Activated CD4-positive, alpha-beta memory T cell treated with anti-CD3 and anti-CD28 coated beads, Interleukin-2, amount 10 ng/mL, durations not matched to agents 7 days and 5 days (primary cell): ENCODE measurements at regions not wholly inside any gene's neighbourhood (a gene's known extent, or its start where the extent isn't known, plus 50 kb on each side); places are given as distances from the start of the nearest gene placed in this dataset.

ENCODE experiments used
- CTCF ChIA-PET: fragments of 350-600 bp; sonication (Branson Sonifier 250); formaldehyde crosslinking; loops from one replicate; lab custom pipeline; 2021; ENCODE audit warnings: antibody characterized with exemption, inconsistent platforms; lab: Charles Lee
- POLR2A ChIA-PET: fragments of 350-600 bp; sonication (Branson Sonifier 250); formaldehyde crosslinking; loops from one replicate; lab custom pipeline; 2021; ENCODE audit warnings: antibody characterized with exemption; lab: Charles Lee
- DNase-seq: peaks from one replicate; pipeline ENCODE4 v3.0.0-alpha.2; 2020
- H3K27ac Mint-ChIP-seq: one replicate; pipeline ENCODE4 v1.8.0; 2021; ENCODE audit warnings: mild to moderate bottlenecking, mixed read lengths
- H3K27me3 Mint-ChIP-seq: one replicate; pipeline ENCODE4 v1.8.0; 2021; ENCODE audit warnings: mixed read lengths
- H3K36me3 Mint-ChIP-seq: one replicate; pipeline ENCODE4 v1.8.0; 2021; ENCODE audit warnings: low read depth, mixed read lengths
- H3K4me1 Mint-ChIP-seq: one replicate; pipeline ENCODE4 v1.8.0; 2021; ENCODE audit warnings: mixed read lengths
- H3K4me3 Mint-ChIP-seq: one replicate; pipeline ENCODE4 v1.8.0; 2021; ENCODE audit warnings: mild to moderate bottlenecking, mixed read lengths
- H3K9me3 Mint-ChIP-seq: one replicate; pipeline ENCODE4 v1.8.0; 2021; ENCODE audit warnings: mixed read lengths

DNA sequence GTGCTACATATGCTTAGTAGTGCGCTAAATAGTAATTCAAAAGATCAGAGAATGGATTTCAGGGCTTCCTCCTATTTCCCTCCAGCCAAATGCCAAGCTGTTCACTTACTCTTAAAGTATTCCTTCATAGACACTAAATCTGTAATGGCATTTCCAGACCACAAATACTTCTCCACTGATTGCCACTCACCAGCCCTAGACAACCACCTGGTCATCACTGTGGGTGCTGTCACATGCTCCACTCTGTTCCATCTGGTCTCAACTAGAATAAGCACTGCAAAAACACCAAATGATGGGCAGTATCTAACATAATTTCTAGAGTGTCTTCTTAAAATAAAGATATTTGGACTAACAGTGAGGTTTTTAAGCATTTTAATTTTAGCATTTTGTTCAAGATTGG is 341.3 kb downstream of the AASDHPPT start:
- DNase-seq = no peak
- H3K27ac Mint-ChIP-seq = no peak overlapping the region
- H3K9me3 Mint-ChIP-seq = no peaks in the 10 kb centered on the region
- ChIA-PET POLR2A (no interaction called here), CTCF (no interaction called here)
- H3K4me3 Mint-ChIP-seq = no peak overlapping the region
- no peaks in the 10 kb centered on the region for H3K36me3 Mint-ChIP-seq
- H3K27me3 Mint-ChIP-seq = no peaks in the 10 kb centered on the region
- no peaks in the 10 kb centered on the region for H3K4me1 Mint-ChIP-seq

DNA sequence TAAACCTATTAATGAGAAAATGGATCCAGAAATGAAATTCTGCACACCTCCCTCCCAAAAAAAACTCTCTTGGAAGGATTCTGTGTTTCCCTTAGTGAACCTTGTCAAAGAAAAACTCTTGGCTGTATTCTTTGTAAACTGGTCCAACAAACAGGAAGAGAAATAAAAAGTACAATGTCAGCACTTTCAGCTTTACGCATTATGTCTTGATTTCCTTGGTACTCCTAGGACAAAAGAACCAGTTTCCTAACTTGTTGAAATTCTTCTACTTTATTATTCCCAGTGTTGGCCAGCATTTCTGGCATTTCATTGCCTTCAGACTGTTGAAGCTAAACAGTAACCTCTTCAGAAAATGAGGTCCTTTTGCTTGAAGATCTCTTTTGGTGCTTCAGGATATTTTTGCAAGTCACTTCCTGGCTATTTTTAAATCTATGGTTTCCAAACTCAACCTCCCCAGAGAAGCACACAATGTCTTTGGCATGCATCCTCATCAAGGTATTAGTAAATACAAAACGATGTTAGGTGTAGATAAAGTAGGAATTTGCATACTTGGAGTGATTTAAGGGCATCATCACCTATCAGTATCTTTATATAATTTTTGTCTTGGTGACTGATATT is 342.7 kb downstream of the AASDHPPT start:
- POLR2A ChIA-PET = no interaction called here
- no peak for DNase-seq
- H3K27ac Mint-ChIP-seq = no peak overlapping the region
- no peaks in the 10 kb centered on the region for H3K4me1 Mint-ChIP-seq
- H3K9me3 Mint-ChIP-seq = no peaks in the 10 kb centered on the region
- H3K4me3 Mint-ChIP-seq = no peak overlapping the region
- no peaks in the 10 kb centered on the region for H3K27me3 Mint-ChIP-seq
- H3K36me3 Mint-ChIP-seq = no peaks in the 10 kb centered on the region
- CTCF ChIA-PET = no interaction called here

DNA sequence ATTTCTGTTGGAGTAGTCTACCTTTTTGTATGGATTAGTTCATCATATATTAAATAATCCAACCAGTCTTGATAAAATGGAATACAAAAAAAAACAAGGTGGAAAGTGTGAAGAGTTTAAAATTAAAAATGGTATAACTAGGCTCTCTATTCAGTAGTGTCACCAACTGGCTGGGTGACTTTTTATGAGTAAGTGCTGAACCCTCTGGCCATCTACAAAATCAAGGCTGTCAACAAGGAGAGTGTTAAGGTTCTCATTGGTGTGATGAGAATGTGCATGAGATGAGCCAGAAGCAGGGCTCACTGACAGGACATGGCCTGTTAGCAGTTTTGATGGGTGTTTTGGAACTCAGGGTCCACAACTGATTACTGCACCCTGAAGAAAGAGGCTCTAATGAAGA is 343.2 kb downstream of the AASDHPPT start:
- H3K27me3 Mint-ChIP-seq = no peaks in the 10 kb centered on the region

DNA sequence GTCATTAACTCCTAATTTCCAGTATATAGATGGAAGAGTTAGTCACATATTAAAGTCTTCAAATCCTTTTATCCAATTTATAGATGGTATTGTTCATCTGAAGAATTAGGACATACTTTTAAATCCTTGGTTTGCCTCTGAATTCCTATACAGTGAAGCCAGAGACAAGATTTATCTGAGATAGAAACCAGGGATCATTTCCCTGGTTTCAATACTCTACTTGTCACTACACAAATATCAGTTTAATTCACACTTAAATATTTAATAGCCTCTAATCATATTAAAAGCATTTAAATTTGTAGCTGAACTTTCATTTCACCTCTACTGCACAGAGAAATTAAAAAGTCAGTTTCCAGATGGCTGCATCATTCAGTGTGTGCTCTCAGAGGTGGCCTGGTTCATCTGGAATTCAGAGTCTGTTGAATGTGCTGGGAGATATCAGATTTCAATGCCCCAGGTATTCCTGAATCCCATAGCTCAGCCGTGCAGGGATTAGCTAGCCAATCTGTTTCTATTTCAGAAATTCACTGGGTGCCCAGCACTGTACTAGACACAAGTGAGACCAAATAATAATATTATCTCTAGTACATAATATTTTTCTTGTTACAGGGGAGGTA is 344.3 kb downstream of the AASDHPPT start:
- no peak for DNase-seq
- H3K27me3 Mint-ChIP-seq = no peaks in the 10 kb centered on the region
- H3K9me3 Mint-ChIP-seq = no peaks in the 10 kb centered on the region
- ChIA-PET CTCF (no interaction called here), POLR2A (no interaction called here)
- no peak overlapping the region for H3K4me3 Mint-ChIP-seq
- H3K27ac Mint-ChIP-seq = no peak overlapping the region
- H3K4me1 Mint-ChIP-seq = no peaks in the 10 kb centered on the region
- H3K36me3 Mint-ChIP-seq = no peaks in the 10 kb centered on the region

More for the DNA sequence above, 343.2 kb downstream of the AASDHPPT start:
- H3K27ac Mint-ChIP-seq = no peak overlapping the region
- CTCF ChIA-PET = no interaction called here
- no peaks in the 10 kb centered on the region for H3K36me3 Mint-ChIP-seq
- no peak for DNase-seq
- no peak overlapping the region for H3K4me3 Mint-ChIP-seq
- POLR2A ChIA-PET = no interaction called here
- no peaks in the 10 kb centered on the region for H3K4me1 Mint-ChIP-seq
- no peaks in the 10 kb centered on the region for H3K9me3 Mint-ChIP-seq

DNA sequence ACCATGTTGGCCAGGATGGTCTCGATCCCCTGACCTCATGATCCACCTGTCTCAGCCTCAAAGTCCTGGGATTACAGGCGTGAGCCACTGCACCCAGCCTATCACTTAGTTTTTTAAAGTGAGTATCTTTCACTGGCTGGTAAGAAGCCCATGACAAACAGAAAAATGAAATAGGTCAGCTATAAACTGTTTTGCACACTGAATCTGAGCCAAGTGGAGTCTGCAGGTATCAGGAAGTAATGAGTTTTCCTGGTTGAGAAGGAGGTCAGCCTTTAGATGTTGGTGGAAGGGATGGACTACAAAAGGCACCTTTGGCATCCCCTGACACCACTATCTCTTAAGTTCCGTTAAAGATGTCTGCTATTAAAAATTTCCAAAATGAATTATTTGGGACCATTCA is 345.1 kb downstream of the AASDHPPT start:
- Mint-ChIP-seq H3K4me1 (no peaks in the 10 kb centered on the region), H3K36me3 (no peaks in the 10 kb centered on the region), H3K9me3 (no peaks in the 10 kb centered on the region), H3K27ac (no peak overlapping the region), H3K27me3 (no peaks in the 10 kb centered on the region), H3K4me3 (no peak overlapping the region)
- ChIA-PET POLR2A (no interaction called here), CTCF (no interaction called here)
- DNase-seq = no peak

DNA sequence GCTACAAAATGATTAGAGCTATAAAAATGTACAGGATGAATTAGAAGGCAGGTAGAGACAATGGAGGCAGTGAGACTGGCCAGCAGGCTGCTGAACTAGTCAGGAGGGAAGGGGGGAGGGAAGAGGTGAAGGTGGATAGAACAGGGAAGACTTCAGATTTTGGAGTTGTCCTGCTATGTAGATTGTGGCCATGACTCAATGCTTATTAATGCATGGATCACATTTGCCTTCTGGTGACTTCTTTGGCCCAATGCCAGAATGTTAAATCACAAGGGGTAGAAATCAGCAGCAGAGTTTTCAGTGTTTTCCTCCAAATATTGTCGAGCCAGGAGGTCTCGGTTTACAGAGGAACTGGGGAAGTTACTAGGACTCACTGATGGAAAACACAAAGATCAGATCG is 346.6 kb downstream of the AASDHPPT start:
- H3K36me3 Mint-ChIP-seq = no peaks in the 10 kb centered on the region
- POLR2A ChIA-PET = no interaction called here
- H3K27me3 Mint-ChIP-seq = no peaks in the 10 kb centered on the region
- no peak overlapping the region for H3K4me3 Mint-ChIP-seq
- no peaks in the 10 kb centered on the region for H3K9me3 Mint-ChIP-seq
- no peak for DNase-seq
- H3K4me1 Mint-ChIP-seq = no peaks in the 10 kb centered on the region
- no peak overlapping the region for H3K27ac Mint-ChIP-seq
- CTCF ChIA-PET = interaction anchor here (0.6 kb wide), 1 partner anchor 69 kb away, joined by 5 read pairs; no protein-coding TSS in a partner anchor

DNA sequence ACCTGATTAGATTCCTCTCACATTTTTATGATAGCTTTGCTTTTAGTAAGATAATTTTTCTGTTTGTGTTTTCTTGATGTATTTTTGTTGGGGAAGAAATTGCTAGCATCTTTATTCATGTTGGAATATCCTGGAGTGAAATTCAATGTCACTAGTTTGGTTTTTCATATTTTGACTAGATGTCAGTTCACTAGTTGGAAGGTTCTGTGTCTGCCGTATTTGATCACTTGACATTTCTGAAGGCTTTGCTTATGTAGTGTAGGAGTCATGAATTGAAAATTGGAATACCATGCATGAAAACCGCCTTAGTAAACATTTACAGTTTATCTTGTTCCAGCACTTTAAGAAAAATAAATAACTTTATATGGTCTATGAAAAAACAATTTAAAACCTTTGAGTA is 348.4 kb downstream of the AASDHPPT start:
- Mint-ChIP-seq H3K27ac (no peak overlapping the region), H3K9me3 (no peaks in the 10 kb centered on the region), H3K4me3 (no peak overlapping the region), H3K4me1 (no peaks in the 10 kb centered on the region), H3K36me3 (no peaks in the 10 kb centered on the region), H3K27me3 (no peaks in the 10 kb centered on the region)
- no peak for DNase-seq
- POLR2A ChIA-PET = no interaction called here
- CTCF ChIA-PET = no interaction called here

DNA sequence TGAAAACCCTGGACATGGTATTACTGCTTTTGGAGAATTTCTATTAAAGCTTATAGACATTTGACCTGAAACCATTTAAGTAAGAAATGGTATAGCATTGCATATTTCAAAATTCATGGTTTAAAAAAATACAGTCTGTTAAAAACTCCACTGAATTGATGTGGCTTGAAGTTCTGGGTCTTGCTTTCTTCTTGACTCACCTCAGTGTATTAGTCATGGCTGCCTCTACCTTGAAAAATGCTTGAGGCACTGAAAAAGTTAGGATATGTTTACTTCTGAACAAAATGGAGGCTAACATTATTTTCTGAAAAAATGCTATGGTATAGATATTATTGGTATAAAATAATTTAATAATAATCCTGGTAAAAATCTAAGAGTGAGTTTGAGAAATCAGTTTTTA is 349.2 kb downstream of the AASDHPPT start:
- ChIA-PET POLR2A (no interaction called here), CTCF (no interaction called here)
- H3K4me1 Mint-ChIP-seq = no peaks in the 10 kb centered on the region
- no peak overlapping the region for H3K4me3 Mint-ChIP-seq
- H3K36me3 Mint-ChIP-seq = no peaks in the 10 kb centered on the region
- H3K27ac Mint-ChIP-seq = no peak overlapping the region
- DNase-seq = no peak
- H3K9me3 Mint-ChIP-seq = no peaks in the 10 kb centered on the region
- H3K27me3 Mint-ChIP-seq = no peaks in the 10 kb centered on the region

DNA sequence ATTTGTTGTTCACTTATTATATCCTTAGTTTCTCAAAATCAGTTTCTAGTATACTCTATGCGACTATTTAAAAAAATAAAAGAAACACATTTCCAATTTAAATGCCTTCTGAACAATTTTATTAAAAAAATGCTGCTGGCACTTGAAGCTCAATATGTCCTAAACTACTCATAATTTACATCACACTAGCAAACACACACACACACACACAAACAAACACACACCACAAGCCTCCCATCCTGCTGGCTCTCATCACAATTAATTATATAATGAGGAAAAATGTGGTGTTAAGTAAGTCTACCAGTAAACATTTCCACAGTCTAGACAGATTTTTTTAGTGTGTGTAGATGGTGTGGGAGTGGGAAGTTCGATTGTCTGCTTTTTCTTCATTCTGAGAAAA is 350.3 kb downstream of the AASDHPPT start:
- H3K9me3 Mint-ChIP-seq = no peaks in the 10 kb centered on the region
- H3K4me3 Mint-ChIP-seq = no peak overlapping the region
- H3K4me1 Mint-ChIP-seq = no peaks in the 10 kb centered on the region
- H3K27me3 Mint-ChIP-seq = no peaks in the 10 kb centered on the region
- H3K27ac Mint-ChIP-seq = no peak overlapping the region
- no peak for DNase-seq
- ChIA-PET CTCF (no interaction called here), POLR2A (no interaction called here)
- no peaks in the 10 kb centered on the region for H3K36me3 Mint-ChIP-seq

DNA sequence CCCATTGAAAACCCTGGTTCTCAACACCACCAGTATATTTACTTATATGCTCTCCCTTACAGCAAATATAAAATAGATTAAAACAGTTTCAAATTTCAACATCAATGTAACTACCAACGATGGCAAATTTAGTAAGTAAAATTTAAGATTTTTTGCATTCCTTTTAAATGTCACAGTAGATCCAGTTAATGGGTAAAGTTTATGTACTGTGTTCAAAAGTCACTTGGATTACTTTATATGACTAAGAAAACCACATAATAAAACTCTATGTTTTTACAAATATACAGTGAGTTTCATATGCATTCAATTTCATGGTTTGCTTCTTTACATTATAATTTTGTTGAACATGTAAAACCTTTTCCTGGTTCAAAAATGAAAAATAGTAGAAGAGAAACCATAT is 364.6 kb downstream of the AASDHPPT start:
- no peak overlapping the region for H3K27ac Mint-ChIP-seq
- POLR2A ChIA-PET = no interaction called here
- H3K4me3 Mint-ChIP-seq = no peak overlapping the region

DNA sequence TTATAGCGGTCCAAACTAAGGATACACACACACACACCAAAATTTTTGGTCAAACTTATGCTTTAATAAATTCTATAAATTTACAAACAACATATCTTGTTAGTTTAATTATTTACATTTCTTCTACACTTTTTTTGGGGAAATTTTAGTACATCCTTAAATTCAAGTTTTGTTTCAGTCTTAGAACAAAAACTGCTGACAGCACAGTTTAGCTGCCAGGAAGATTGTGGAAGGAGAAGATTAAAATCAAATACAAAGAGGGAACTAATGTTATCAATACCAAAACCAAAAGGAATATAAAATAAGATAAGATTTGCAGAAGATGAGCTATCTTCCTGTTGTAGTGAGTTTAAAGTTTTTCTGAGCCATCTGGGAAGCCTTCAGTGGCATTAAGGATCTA is 368.8 kb downstream of the AASDHPPT start:
- no peaks in the 10 kb centered on the region for H3K4me1 Mint-ChIP-seq
- H3K9me3 Mint-ChIP-seq = peaks cover 9% of the 10 kb centered on the region
- CTCF ChIA-PET = no interaction called here
- H3K36me3 Mint-ChIP-seq = no peaks in the 10 kb centered on the region
- no peak overlapping the region for H3K27ac Mint-ChIP-seq
- POLR2A ChIA-PET = no interaction called here
- DNase-seq = no peak
- H3K4me3 Mint-ChIP-seq = no peak overlapping the region
- H3K27me3 Mint-ChIP-seq = no peaks in the 10 kb centered on the region

More for the DNA sequence above, 364.6 kb downstream of the AASDHPPT start:
- no peaks in the 10 kb centered on the region for H3K27me3 Mint-ChIP-seq
- no peak for DNase-seq
- peaks cover 8% of the 10 kb centered on the region for H3K9me3 Mint-ChIP-seq
- H3K36me3 Mint-ChIP-seq = no peaks in the 10 kb centered on the region
- no peaks in the 10 kb centered on the region for H3K4me1 Mint-ChIP-seq
- CTCF ChIA-PET = no interaction called here

DNA sequence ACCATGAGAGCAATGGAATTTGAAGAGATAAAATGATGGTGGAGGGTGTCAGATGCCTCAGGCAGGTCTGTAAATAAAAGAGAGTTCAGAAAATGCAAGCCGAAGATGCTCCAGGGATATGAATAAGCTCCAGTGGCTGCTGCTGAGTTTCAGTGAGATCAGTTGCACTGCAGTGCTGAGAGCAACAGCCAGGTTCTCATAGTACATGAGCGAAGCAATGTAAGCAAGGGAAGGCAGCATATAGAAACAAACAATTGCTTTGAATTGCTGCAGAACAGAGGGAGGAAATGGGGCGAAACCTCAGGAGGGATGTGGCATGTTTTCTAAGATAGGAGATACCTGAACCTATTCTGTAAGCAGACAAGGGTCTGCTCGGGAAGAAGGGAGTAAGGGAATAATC is 369.5 kb downstream of the AASDHPPT start:
- Mint-ChIP-seq H3K9me3 (peaks cover 7% of the 10 kb centered on the region), H3K27me3 (no peaks in the 10 kb centered on the region), H3K4me1 (no peaks in the 10 kb centered on the region), H3K36me3 (no peaks in the 10 kb centered on the region), H3K4me3 (no peak overlapping the region), H3K27ac (no peak overlapping the region)
- ChIA-PET CTCF (no interaction called here), POLR2A (no interaction called here)
- DNase-seq = no peak

DNA sequence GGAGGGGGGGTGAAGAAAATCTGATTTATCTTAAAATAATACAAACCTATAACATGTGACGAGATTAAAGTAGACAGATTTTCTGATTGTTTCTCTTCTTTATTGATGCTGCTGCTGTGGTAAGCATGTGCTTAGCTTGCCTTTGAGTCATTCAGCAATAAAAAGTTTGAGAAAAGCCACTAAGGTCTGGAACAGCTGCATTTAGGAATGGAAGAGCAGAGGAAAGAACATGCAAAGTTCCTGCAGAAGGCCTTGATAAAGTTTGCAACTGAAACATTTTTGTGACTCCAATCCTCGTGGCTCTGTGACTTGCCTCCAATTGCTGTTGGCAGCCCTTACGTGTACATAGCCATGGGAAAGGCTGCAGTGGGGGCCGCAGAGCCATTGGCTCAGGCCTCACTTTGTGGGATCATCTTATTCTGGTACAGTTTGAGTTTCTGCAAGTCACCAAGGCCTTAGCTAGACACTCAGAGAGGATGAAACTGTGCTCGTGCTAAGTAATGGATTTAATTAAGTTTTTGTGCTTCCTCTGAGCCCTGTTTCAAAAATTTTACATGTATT is 370.2 kb downstream of the AASDHPPT start:
- no peak overlapping the region for H3K27ac Mint-ChIP-seq
- ChIA-PET POLR2A (no interaction called here), CTCF (no interaction called here)
- no peak for DNase-seq
- H3K36me3 Mint-ChIP-seq = no peaks in the 10 kb centered on the region
- no peak overlapping the region for H3K4me3 Mint-ChIP-seq
- H3K4me1 Mint-ChIP-seq = no peaks in the 10 kb centered on the region
- H3K9me3 Mint-ChIP-seq = peaks cover 11% of the 10 kb centered on the region
- H3K27me3 Mint-ChIP-seq = no peaks in the 10 kb centered on the region

DNA sequence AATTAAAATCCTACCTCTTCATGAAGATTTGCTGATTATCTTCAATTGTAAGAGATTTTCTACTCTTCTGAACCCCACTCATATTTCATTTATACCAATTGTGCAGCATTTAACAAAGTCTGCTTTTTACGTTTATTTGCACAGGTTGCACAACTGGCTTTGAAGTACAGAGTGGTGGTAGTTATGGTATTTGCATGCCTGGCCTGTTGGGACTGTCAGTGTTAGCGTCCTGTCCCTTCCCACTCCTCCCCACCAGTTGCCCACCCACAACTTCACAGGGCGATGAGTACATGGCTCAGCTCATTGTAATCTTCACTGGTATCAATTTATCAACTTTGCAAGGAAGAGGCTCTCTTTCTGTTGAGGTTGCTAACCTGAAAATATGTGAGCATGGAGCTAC is 372.3 kb downstream of the AASDHPPT start:
- POLR2A ChIA-PET = no interaction called here
- CTCF ChIA-PET = no interaction called here
- Mint-ChIP-seq H3K36me3 (no peaks in the 10 kb centered on the region), H3K4me1 (no peaks in the 10 kb centered on the region), H3K27me3 (no peaks in the 10 kb centered on the region), H3K27ac (no peak overlapping the region), H3K9me3 (peaks cover 11% of the 10 kb centered on the region), H3K4me3 (no peak overlapping the region)
- no peak for DNase-seq
